ENCODE measurements at regions not wholly inside any gene's neighbourhood (a gene's known extent, or its start where the extent isn't known, plus 50 kb on each side); places are given as distances from the start of the nearest gene placed in this dataset.

GRCh38 chr4:153974452-153974851 lies 185.6 kb upstream of the SFRP2 start:
- no peak for DNase-seq

DNA sequence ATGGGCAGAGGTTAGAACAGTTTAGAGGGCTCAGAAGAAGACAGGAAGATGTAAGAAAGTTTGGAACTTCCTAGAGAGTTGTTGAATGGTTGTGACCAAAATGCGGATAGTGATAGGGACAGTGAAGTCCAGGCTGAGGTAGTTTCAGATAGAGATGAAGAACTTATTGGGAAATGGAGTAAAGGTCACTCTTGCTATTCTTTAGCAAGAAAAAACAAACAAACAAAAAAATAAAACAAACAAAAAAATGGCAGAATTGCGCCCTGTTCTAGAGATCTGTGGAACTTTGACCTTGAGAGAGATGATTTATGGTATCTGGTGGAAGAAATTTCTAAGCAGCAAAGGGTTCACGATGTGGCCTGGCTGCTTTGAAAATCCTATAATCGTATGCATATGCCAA lies 185.1 kb upstream of the SFRP2 start:
- DNase-seq: no peak

DNA sequence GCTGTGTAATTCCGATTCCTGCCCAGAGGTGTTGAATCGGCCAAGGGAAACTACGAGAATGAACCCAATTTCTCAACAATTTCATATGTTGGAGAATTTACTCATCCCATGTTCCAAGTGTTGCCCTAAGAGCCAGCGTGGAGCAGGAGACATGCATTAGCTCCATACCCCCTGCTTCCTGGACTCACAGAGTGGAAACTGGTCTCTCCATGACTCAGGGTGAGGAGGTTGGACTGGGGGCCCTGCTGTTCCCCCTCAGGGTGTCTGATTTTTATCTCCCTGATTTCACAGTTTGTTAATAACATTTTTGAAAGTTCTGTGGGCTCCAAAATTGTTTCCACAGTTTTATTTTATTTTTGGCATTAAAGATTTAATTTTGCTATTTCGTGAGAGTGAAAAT lies 183.0 kb upstream of the SFRP2 start:
- no peak for DNase-seq

DNA sequence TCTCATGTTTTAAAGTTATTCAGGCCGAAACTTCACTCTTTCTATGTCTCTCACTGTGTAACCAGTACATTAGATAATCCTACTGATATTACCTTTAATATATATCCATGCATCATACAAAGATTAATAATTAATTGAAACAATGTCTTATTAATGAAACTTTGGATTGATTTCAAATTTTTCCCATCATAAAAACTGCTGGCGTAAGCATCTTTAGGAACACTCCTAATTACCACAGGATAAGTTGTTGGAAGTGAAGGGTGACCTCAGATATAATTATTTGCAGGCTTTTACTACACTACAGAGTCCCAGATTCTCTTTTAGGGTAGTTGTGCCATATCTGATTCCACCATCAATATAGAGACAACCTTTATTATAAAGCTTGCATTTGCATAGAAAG lies 181.3 kb upstream of the SFRP2 start:
- no peak for DNase-seq

- DNase-seq: no peak
These were observed 180.7 kb upstream of the SFRP2 start for GRCh38 chr4:153969542-153969941.

GRCh38 chr4:153966641-153967040 lies 177.8 kb upstream of the SFRP2 start:
- DNase-seq: no peak

DNA sequence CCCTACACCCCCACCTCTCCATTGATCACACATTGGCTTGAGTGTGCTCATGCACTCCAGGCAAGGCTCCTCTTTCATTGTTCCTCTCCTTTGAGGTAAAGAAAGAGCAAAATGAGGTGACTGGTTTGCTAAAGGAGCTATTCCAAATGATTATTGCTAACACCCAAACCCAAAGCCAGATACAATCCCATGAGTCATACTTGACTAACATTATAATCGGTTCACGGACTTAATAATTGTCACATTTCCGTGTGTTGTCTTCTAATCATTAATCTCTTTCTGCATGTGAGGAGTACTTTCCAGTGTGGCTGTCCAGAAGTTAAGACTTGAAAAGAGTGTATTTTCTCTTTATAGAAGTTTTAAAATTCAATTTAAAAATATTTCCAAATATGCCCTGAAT lies 174.3 kb upstream of the SFRP2 start:
- no peak for DNase-seq

GRCh38 chr4:153962311-153963039 lies 173.6 kb upstream of the SFRP2 start:
- DNase-seq: no peak

DNA sequence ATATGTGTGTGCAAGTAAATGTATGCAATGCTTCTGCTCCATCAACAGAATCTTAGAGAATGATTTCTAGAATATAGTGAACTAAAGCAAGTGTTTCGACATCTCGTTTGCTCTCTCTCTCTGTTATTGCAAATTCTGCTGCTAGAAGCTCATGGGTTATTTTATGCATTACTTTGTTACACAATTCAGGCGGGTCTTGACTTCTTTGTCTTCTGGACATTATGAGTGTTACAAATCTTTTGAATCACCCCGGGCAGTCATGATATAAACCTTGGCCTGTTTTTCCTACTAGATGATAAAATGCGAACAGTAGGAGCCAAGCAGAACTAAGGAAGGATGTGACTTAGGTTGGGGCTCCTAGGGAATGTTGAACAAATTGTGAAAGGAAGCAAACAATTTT lies 166.4 kb upstream of the SFRP2 start:
- DNase-seq: no peak

DNA sequence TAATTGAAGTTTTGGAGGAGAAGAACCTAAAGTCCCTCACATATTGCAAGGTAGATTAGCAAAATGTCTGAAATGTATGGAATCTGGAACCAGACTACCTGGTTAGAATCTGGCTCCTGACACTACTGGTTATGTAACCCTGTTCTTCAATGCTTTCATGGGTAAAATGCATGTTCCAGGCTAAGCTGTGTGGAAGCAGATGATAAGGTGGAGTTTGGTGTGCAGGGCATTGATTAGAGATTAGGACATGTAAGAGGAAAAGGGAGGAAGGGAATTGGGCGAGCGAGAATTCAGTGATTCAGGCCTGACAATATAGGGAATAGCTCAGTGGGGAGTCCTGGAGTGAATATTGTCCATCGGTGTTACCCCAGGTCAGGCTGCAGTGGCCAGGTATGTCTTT lies 165.8 kb upstream of the SFRP2 start:
- DNase-seq: no peak

DNA sequence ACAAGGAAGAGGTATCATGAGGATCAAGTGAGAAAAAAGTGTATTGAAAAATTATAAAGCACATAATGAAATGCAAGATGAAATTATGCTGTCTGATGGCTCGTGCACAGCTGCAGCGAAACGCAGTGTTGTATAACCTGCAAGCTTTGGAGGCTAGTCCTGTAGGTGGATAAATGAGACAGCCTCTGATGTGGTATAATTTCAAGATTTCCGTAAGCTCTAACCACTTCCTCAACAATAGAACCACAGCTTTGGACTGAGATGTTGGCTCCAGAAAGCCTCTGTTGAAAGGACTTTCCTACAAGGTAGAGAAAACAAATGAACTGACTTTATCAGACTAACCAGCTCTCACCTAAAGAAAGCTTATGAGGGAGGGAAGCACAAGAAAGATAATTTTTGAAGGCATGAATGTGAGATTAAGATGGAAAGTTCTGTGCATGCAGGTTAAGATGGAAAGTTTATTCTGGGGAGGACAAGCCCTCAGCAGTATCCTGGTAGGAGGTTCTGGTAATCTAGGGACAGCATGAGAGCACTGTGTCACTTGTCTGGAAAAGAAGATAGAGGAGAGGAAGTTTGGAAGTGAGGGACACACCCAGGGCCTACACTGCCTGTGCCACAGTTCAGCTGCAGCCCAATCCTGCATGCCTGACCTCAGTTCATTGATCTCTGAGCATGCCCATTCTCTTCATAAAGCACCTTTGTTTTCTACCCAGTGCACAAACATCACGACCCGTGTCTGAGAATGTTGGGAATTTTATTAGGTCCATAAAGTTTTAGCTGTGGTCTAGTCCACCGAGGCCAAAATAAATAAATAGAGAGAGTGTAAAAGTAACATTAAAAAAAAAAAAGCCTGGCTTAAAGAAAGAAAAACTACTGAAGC lies 161.5 kb upstream of the SFRP2 start:
- peak; percentile 14 to 18 for DNase-seq

DNA sequence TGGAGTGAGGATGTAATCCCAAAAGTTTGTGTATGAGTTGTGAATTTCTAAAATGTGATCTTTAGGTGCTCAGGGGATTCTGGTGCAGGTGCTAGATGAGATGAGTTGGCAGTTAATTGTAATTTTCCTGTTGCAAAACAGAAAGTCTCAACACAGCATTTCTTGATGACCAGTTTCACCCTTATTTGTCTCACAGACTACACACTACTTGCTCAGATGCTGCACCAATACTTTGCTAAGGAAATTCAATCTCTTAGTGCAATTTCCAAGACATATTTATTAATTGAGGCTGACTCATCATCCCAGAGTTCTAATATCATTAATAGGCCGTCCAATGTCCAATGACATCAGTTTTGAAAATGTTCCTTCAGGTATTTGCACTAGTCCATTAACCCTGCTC lies 159.2 kb upstream of the SFRP2 start:
- no peak for DNase-seq

DNA sequence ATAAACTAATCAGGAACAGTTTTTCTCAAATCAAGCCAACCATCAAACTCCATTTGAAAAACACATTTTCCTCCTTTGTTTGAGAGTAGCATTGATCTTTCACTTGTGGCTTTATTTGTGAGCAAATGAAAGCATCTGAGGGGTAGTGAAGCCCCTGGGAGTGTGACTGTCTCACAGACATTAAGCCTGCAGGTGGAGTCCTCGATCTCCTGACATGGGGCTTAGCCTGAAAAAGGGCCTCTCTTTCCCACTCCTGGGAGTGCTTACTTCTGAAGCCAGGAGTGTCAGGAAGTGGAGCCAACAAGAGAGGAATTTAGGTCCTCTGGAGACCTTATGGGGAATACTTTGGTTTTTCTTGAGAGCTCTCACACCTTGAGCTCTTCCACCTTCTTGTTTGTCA lies 158.2 kb upstream of the SFRP2 start:
- no peak for DNase-seq

- no peak for DNase-seq
These were observed 156.8 kb upstream of the SFRP2 start for GRCh38 chr4:153945704-153946103.

GRCh38 chr4:153943738-153944415 lies 155.0 kb upstream of the SFRP2 start:
- no peak for DNase-seq

GRCh38 chr4:153940916-153941315 lies 152.0 kb upstream of the SFRP2 start:
- no peak for DNase-seq

- DNase-seq: no peak
These were observed 150.7 kb upstream of the SFRP2 start for GRCh38 chr4:153939570-153939969.

GRCh38 chr4:153938994-153939393 lies 150.1 kb upstream of the SFRP2 start:
- no peak for DNase-seq

GRCh38 chr4:153937289-153937688 lies 148.4 kb upstream of the SFRP2 start:
- no peak for DNase-seq

DNA sequence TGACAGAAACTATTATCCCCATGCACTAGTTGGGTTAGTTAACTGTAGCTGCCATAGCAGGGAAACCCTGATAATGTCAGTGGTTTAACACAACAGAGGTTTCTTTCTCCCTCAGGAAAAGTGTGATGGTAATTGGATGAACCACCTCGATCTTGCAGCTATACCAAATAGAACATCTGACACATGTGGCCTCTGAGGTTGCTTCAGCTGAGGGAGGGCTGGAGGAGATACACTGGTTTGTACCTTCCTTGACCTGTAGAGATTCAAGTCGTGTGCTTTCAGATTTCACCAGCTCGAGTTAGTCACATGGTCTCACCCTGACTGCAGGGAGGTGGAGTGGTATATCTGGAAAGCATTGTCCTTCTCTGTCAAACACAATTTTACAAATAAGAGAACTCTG lies 147.2 kb upstream of the SFRP2 start:
- DNase-seq: no peak

- DNase-seq: no peak
These were observed 145.8 kb upstream of the SFRP2 start for GRCh38 chr4:153934688-153935017.

GRCh38 chr4:153933915-153934687 lies 145.2 kb upstream of the SFRP2 start:
- no peak for DNase-seq

DNA sequence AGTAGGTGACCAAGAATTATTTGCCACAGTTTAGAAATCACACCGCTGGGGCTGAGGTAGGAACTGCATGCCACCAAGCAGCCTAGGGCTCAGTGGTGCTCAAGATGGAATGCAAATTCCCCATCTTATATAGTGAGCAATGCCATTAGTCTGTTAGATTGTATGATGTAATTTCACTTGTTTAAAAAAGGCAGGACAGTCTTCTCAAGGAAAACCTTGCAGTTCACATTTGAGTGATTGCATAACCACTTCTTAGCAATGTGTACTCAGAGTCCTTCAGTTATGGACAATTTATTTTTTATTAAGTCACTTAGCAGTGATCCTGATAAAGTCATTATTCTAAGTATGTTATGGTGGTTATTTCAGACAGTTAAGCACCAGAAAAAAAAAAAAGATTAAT lies 142.9 kb upstream of the SFRP2 start:
- no peak for DNase-seq
